ENCODE measurements at regions not wholly inside any gene's neighbourhood (a gene's known extent, or its start where the extent isn't known, plus 50 kb on each side); places are given as distances from the start of the nearest gene placed in this dataset.

- TF ChIP-seq, protein P1, sequence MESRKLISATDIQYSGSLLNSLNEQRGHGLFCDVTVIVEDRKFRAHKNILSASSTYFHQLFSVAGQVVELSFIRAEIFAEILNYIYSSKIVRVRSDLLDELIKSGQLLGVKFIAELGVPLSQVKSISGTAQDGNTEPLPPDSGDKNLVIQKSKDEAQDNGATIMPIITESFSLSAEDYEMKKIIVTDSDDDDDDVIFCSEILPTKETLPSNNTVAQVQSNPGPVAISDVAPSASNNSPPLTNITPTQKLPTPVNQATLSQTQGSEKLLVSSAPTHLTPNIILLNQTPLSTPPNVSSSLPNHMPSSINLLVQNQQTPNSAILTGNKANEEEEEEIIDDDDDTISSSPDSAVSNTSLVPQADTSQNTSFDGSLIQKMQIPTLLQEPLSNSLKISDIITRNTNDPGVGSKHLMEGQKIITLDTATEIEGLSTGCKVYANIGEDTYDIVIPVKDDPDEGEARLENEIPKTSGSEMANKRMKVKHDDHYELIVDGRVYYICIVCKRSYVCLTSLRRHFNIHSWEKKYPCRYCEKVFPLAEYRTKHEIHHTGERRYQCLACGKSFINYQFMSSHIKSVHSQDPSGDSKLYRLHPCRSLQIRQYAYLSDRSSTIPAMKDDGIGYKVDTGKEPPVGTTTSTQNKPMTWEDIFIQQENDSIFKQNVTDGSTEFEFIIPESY (IDR thresholded peaks at IDR 0.05; ENCODE audit: borderline replicate concordance, low read depth) = no peak
- TF ChIP-seq NFIC (IDR thresholded peaks at IDR 0.05; ENCODE audit: borderline replicate concordance) = no peak
- TF ChIP-seq CHD2 (IDR thresholded peaks at IDR 0.05; ENCODE audit: low read length, partially characterized antibody) = no peak
Measured at GRCh38 chr14:59061292-59061691, 127.2 kb upstream of the DAAM1 start (continued).

DNA sequence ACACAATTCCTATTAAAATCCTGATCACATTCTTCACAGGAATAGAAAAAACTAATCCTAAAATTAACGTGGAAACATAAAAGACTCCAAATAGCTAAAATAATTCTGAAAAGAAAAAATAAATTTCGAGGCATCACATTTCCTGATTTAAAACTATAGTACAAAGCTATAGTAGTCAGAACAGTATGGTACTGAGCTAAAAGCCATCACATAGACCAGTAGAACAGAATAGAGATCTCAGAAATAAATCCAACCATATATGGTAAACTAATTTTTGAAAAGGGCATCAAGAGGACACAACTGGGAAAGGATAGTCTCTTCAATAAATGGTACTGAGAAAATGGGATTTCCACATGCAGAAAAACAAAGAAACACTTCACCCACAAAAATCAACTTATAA lies 125.2 kb upstream of the DAAM1 start:
- no peak overlapping the region for H3K4me3 ChIP-seq (ENCODE audit: low read depth in 2 of 2, low read length in 1 of 2)
- no peaks in the 10 kb centered on the region for H3K9me2 ChIP-seq
- 10% methylated on average over 2 of the region's 2 CpGs for WGBS (ENCODE audit: low lambda C conversion rate)
- H2AFZ ChIP-seq (ENCODE audit: low read depth) = no peak overlapping the region
- no peak overlapping the region for H3K9ac ChIP-seq
- peaks cover 10% of the 10 kb centered on the region for H3K9me3 ChIP-seq
- H3K4me2 ChIP-seq = no peak overlapping the region
- no peaks in the 10 kb centered on the region for H4K20me1 ChIP-seq (ENCODE audit: insufficient read depth)
- H3K27me3 ChIP-seq (ENCODE audit: insufficient read depth) = no peaks in the 10 kb centered on the region
- TF ChIP-seq NFIC (IDR thresholded peaks at IDR 0.05; ENCODE audit: borderline replicate concordance) (no peak), TAF1 (IDR thresholded peaks at IDR 0.05; ENCODE audit: borderline replicate concordance, low read depth, low read length) (no peak), EZH2phosphoT487 (IDR thresholded peaks at IDR 0.05; ENCODE audit: borderline replicate concordance, low read depth) (no peak), RFX5 (IDR thresholded peaks at IDR 0.05; ENCODE audit: low read length) (no peak), YY1 (IDR thresholded peaks at IDR 0.05; ENCODE audit: low read depth) (no peak), NRF1 (IDR thresholded peaks at IDR 0.05; ENCODE audit: low read depth, low read length) (no peak), FOSL2 (IDR thresholded peaks at IDR 0.05; ENCODE audit: borderline replicate concordance, low read depth) (no peak)
- TF ChIP-seq, protein P2, sequence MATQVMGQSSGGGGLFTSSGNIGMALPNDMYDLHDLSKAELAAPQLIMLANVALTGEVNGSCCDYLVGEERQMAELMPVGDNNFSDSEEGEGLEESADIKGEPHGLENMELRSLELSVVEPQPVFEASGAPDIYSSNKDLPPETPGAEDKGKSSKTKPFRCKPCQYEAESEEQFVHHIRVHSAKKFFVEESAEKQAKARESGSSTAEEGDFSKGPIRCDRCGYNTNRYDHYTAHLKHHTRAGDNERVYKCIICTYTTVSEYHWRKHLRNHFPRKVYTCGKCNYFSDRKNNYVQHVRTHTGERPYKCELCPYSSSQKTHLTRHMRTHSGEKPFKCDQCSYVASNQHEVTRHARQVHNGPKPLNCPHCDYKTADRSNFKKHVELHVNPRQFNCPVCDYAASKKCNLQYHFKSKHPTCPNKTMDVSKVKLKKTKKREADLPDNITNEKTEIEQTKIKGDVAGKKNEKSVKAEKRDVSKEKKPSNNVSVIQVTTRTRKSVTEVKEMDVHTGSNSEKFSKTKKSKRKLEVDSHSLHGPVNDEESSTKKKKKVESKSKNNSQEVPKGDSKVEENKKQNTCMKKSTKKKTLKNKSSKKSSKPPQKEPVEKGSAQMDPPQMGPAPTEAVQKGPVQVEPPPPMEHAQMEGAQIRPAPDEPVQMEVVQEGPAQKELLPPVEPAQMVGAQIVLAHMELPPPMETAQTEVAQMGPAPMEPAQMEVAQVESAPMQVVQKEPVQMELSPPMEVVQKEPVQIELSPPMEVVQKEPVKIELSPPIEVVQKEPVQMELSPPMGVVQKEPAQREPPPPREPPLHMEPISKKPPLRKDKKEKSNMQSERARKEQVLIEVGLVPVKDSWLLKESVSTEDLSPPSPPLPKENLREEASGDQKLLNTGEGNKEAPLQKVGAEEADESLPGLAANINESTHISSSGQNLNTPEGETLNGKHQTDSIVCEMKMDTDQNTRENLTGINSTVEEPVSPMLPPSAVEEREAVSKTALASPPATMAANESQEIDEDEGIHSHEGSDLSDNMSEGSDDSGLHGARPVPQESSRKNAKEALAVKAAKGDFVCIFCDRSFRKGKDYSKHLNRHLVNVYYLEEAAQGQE (IDR thresholded peaks at IDR 0.05; ENCODE audit: low read depth, low read length) = no peak
- TF ChIP-seq, protein P1 (IDR thresholded peaks at IDR 0.05; ENCODE audit: borderline replicate concordance, low read depth) = no peak
- TF ChIP-seq, protein P3, sequence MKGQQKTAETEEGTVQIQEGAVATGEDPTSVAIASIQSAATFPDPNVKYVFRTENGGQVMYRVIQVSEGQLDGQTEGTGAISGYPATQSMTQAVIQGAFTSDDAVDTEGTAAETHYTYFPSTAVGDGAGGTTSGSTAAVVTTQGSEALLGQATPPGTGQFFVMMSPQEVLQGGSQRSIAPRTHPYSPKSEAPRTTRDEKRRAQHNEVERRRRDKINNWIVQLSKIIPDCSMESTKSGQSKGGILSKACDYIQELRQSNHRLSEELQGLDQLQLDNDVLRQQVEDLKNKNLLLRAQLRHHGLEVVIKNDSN (IDR thresholded peaks at IDR 0.05; ENCODE audit: borderline replicate concordance, low read depth) = no peak
- no peak for DNase-seq
- no peaks in the 10 kb centered on the region for H3K79me2 ChIP-seq (ENCODE audit: insufficient read depth)
- no peak overlapping the region for H3K27ac ChIP-seq (ENCODE audit: low read depth in 2 of 2, low read length in 1 of 2)
- H3F3A ChIP-seq (replicated peaks; ENCODE audit: insufficient read depth) = no peaks in the 10 kb centered on the region
- H3K4me1 ChIP-seq (ENCODE audit: control insufficient read depth in 1 of 2, insufficient read depth in 2 of 2, low read depth in 1 of 2, low read length in 1 of 2) = no peaks in the 10 kb centered on the region
- peaks cover 0 to 6% of the 10 kb centered on the region in 2 experiments for H3K36me3 ChIP-seq (replicated peaks in 1 of 2; ENCODE audit: control insufficient read depth in 1 of 2, insufficient read depth in 2 of 2, low read length in 1 of 2)
- POLR2A ChIA-PET = no interaction called here
- CTCF ChIA-PET = interaction anchor here (2.9 kb wide), 1 partner anchor 35 kb away, joined by 7 read pairs; no protein-coding TSS in a partner anchor
